Adrenal gland (tissue), 9 donors: ENCODE measurements at regions not wholly inside any gene's neighbourhood (a gene's known extent, or its start where the extent isn't known, plus 50 kb on each side); places are given as distances from the start of the nearest gene placed in this dataset.

Experiments used
- DNase-seq, 7 donors: peaks; one replicate each; pipeline ENCODE4 v3.0.0-alpha.2; 2019 to 2020
- H3K27ac ChIP-seq, 5 donors: fragments of 200-600 bp; sonication (generic) in 4 of 5; 1 replicate in 3 of 5; 2 replicates in 2 of 5; pipeline versions ENCODE4 v1.5.1 to v1.8.0; 2016 to 2020; ENCODE audit warnings: mild to moderate bottlenecking in 1 of 5
- H3K27me3 ChIP-seq: fragments of 200-600 bp; 2 replicates; pipeline ENCODE4 v1.8.0; 2021
- H3K36me3 ChIP-seq, 2 donors: fragments of 200-600 bp; replicated peaks in 1 of 2; 1 replicate in 1 of 2; 2 replicates in 1 of 2; pipeline versions ENCODE4 v1.5.1 to v1.8.0; 2018 to 2022
- H3K4me1 ChIP-seq, 2 donors: fragments of 200-600 bp; replicated peaks in 1 of 2; 1 replicate in 1 of 2; 2 replicates in 1 of 2; pipeline versions ENCODE4 v1.5.1 to v1.8.0; 2018 to 2021
- H3K4me3 ChIP-seq, 4 donors: fragments of 200-600 bp; sonication (generic) in 3 of 4; one replicate each; pipeline ENCODE4 v1.5.1; 2016 to 2018
- H3K9me3 ChIP-seq, 3 donors: fragments of 200-600 bp; sonication (generic) in 1 of 3; replicated peaks in 1 of 3; 1 replicate in 2 of 3; 2 replicates in 1 of 3; pipeline versions ENCODE4 v1.5.1 to v1.8.0; 2016 to 2021
- CTCF ChIP-seq, 6 experiments: fragments of 450-650 bp in 4 of 6; fragments of 200-600 bp in 2 of 6; sonication (generic) in 1 of 6; IDR thresholded peaks; 1 replicate in 5 of 6; 2 replicates in 1 of 6; pipeline versions ENCODE4 v1.5.1 to v1.8.0; 2016 to 2021; ENCODE audit warnings: antibody characterized with exemption in 6 of 6, mild to moderate bottlenecking in 2 of 6, moderate library complexity in 1 of 6
- POLR2A ChIP-seq, 2 donors: fragments of 450-650 bp; IDR thresholded peaks; one replicate each; pipeline ENCODE4 v1.6.1; 2017; ENCODE audit warnings: antibody characterized with exemption in 2 of 2, mild to moderate bottlenecking in 2 of 2, moderate library complexity in 1 of 2
- WGBS, 4 donors: extraction: QIAGEN DNeasy Blood & Tissue Kit in 2 of 4; methylation state at CpG; one replicate each; pipeline versions ENCODE4 v1.1.5 to v1.1.7; 2013 to 2017; 5-methylcytosine and 5-hydroxymethylcytosine counted together
- intact Hi-C, 2 donors: fragments of 100-400 bp; cut with DNase I; formaldehyde crosslinking; loops; one replicate each; pipeline versions ENCODE4 v1.14.1 to v1.15.0; 2022 to 2023
- donor health status: healthy with polysubstance abuse.
- donor health status: Bipolar disorder and iron deficiency.
- donor health status: DM: yes; HTN: yes; CAD: no.
- donor health status: DM: no; HTN: no; CAD: no.
- donor health status: DM: no; HTN: no; CAD: no.

- no peaks in the 10 kb centered on the region for H3K4me1 ChIP-seq
- no peaks in the 10 kb centered on the region for H3K9me3 ChIP-seq
- DNase-seq: no peak
- H3K4me3 ChIP-seq: no peak overlapping the region
- no peaks in the 10 kb centered on the region for H3K27me3 ChIP-seq
- WGBS, 4 donors: 50 to 78% (median 66%) methylated on average over 1 of the region's 1 CpG
- no peaks in the 10 kb centered on the region for H3K36me3 ChIP-seq
- intact Hi-C loops: no loop called here
- no peak overlapping the region for H3K27ac ChIP-seq
- no peak for TF ChIP-seq POLR2A (IDR thresholded peaks at IDR 0.05)
- no peak for TF ChIP-seq CTCF (IDR thresholded peaks at IDR 0.05)
These were observed 262.6 kb upstream of the PRKCQ start for GRCh38 chr10:6842722-6843121.

GRCh38 chr10:6841761-6842160 is 261.7 kb upstream of the PRKCQ start:
- Histone ChIP-seq H3K27ac (no peak overlapping the region), H3K27me3 (no peaks in the 10 kb centered on the region), H3K4me3 (no peak overlapping the region), H3K9me3 (no peaks in the 10 kb centered on the region), H3K4me1 (no peaks in the 10 kb centered on the region), H3K36me3 (no peaks in the 10 kb centered on the region)
- no peak for DNase-seq
- 60 to 91% (median 88%) methylated on average over 2 of the region's 2 CpGs for WGBS, 4 donors
- intact Hi-C loops: no loop called here
- TF ChIP-seq CTCF (IDR thresholded peaks at IDR 0.05) (no peak), POLR2A (IDR thresholded peaks at IDR 0.05) (no peak)

- intact Hi-C loops: no loop called here
- DNase-seq: no peak
- Histone ChIP-seq H3K27ac (no peak overlapping the region), H3K4me1 (no peaks in the 10 kb centered on the region), H3K9me3 (no peaks in the 10 kb centered on the region), H3K4me3 (no peak overlapping the region), H3K27me3 (no peaks in the 10 kb centered on the region), H3K36me3 (no peaks in the 10 kb centered on the region)
- WGBS, 4 donors: 5 to 21% (median 13%) methylated on average over 2 of the region's 2 CpGs
- TF ChIP-seq CTCF (IDR thresholded peaks at IDR 0.05) (no peak), POLR2A (IDR thresholded peaks at IDR 0.05) (no peak)
These were observed 260.7 kb upstream of the PRKCQ start for GRCh38 chr10:6840766-6841165.

GRCh38 chr10:6840201-6840691 is 260.2 kb upstream of the PRKCQ start:
- H3K4me3 ChIP-seq: no peak overlapping the region
- TF ChIP-seq POLR2A (IDR thresholded peaks at IDR 0.05) (no peak), CTCF (IDR thresholded peaks at IDR 0.05) (no peak)
- 67 to 73% (median 70%) methylated on average over 5 of the region's 5 CpGs for whole genome bisulfite sequencing, 4 donors
- no peaks in the 10 kb centered on the region for H3K4me1 ChIP-seq
- no peak for DNase-seq
- H3K9me3 ChIP-seq: no peaks in the 10 kb centered on the region
- no peak overlapping the region for H3K27ac ChIP-seq
- no peaks in the 10 kb centered on the region for H3K27me3 ChIP-seq
- intact Hi-C loops: no loop called here
- H3K36me3 ChIP-seq: no peaks in the 10 kb centered on the region
